ENCODE measurements at regions not wholly inside any gene's neighbourhood (a gene's known extent, or its start where the extent isn't known, plus 50 kb on each side); places are given as distances from the start of the nearest gene placed in this dataset.

DNA sequence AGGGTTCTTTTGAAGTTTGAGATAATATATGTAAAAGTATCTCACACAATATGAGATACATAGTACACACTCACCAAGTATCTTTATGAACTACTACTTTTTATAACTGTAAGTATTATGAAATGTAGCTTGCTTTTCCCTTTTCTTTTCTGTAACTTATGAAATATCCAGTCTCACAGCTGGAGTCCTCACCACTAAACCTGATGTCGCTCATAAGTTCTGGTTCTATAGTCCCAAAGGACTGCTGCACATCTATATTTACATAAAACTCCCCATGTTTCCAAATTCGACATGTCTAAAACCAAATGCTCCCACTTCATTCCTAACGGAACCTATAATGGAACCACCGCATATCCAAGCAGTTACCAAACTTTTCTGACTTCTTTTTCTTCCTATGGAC lies 186.5 kb upstream of the SLC7A11 start:
- TF ChIP-seq POLR2A (IDR thresholded peaks at IDR 0.05; ENCODE audit: low read length), result no peak
- no peak for TF ChIP-seq GATA1 (IDR thresholded peaks at IDR 0.05; ENCODE audit: low read depth, low read length)
